Adrenal gland (tissue), 5 donors: ENCODE measurements at regions not wholly inside any gene's neighbourhood (a gene's known extent, or its start where the extent isn't known, plus 50 kb on each side); places are given as distances from the start of the nearest gene placed in this dataset.
"Not testable (repeated sequence)": the region's sequence is repeated elsewhere in the genome, so short reads cannot be mapped to it uniquely, and the experiment has no call there.

Experiments
- CTCF ChIP-seq, 6 experiments: fragments of 450-650 bp in 4 of 6; fragments of 200-600 bp in 2 of 6; sonication (generic) in 1 of 6; IDR thresholded peaks; 1 replicate in 5 of 6; 2 replicates in 1 of 6; pipeline versions ENCODE4 v1.5.1 to v1.8.0; 2016 to 2021; ENCODE audit warnings: antibody characterized with exemption in 6 of 6, mild to moderate bottlenecking in 2 of 6, moderate library complexity in 1 of 6
- POLR2A ChIP-seq, 2 donors: fragments of 450-650 bp; IDR thresholded peaks; one replicate each; pipeline ENCODE4 v1.6.1; 2017; ENCODE audit warnings: antibody characterized with exemption in 2 of 2, mild to moderate bottlenecking in 2 of 2, moderate library complexity in 1 of 2
- donor health status: DM: no; HTN: no; CAD: no.

- TF ChIP-seq CTCF, POLR2A (IDR thresholded peaks at IDR 0.05): not testable (repeated sequence)
Measured at GRCh38 chr21:6454648-6455340, 4066.6 kb upstream of the TPTE start.
